Esophagus squamous epithelium (tissue), 4 donors: ENCODE measurements at regions not wholly inside any gene's neighbourhood (a gene's known extent, or its start where the extent isn't known, plus 50 kb on each side); places are given as distances from the start of the nearest gene placed in this dataset.

Experiments
- POLR2A ChIP-seq, 4 donors: fragments of 450-650 bp; IDR thresholded peaks; one replicate each; pipeline ENCODE4 v1.6.1; 2017; ENCODE audit warnings: antibody characterized with exemption in 4 of 4, mild to moderate bottlenecking in 4 of 4, moderate library complexity in 3 of 4
- TF ChIP-seq, protein P1 (sequence below), 6 experiments: fragments of 450-650 bp in 4 of 6; fragments of 200-600 bp in 2 of 6; sonication (generic) in 2 of 6; IDR thresholded peaks; one replicate each; pipeline ENCODE4 v1.5.1; 2016 to 2019; ENCODE audit warnings: antibody characterized with exemption in 6 of 6, mild to moderate bottlenecking in 4 of 6, moderate library complexity in 4 of 6

DNA sequence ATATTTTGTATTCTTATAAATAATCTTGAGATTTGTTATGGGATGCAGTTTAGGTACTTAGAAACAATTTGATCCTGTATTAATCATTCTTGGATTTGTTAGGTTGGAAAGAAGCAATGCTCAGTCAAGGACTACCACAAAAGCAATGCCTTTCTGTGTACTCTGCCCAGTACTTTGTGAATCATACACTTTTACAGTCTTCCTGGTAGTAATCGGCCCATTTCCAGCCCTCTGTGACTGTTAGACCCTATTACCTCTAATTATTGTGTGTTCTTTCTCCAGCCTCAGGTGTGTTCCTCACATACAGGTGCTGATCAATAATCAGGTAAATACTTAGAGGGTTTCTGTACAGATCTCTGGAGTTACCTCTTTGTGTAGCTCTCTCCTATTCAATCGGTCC is 609.0 kb downstream of the KCNH5 start:
- TF ChIP-seq, protein P1, sequence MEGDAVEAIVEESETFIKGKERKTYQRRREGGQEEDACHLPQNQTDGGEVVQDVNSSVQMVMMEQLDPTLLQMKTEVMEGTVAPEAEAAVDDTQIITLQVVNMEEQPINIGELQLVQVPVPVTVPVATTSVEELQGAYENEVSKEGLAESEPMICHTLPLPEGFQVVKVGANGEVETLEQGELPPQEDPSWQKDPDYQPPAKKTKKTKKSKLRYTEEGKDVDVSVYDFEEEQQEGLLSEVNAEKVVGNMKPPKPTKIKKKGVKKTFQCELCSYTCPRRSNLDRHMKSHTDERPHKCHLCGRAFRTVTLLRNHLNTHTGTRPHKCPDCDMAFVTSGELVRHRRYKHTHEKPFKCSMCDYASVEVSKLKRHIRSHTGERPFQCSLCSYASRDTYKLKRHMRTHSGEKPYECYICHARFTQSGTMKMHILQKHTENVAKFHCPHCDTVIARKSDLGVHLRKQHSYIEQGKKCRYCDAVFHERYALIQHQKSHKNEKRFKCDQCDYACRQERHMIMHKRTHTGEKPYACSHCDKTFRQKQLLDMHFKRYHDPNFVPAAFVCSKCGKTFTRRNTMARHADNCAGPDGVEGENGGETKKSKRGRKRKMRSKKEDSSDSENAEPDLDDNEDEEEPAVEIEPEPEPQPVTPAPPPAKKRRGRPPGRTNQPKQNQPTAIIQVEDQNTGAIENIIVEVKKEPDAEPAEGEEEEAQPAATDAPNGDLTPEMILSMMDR (IDR thresholded peaks at IDR 0.05): no peak
- TF ChIP-seq POLR2A (IDR thresholded peaks at IDR 0.05): no peak
